ENCODE measurements at regions not wholly inside any gene's neighbourhood (a gene's known extent, or its start where the extent isn't known, plus 50 kb on each side); places are given as distances from the start of the nearest gene placed in this dataset.

DNA sequence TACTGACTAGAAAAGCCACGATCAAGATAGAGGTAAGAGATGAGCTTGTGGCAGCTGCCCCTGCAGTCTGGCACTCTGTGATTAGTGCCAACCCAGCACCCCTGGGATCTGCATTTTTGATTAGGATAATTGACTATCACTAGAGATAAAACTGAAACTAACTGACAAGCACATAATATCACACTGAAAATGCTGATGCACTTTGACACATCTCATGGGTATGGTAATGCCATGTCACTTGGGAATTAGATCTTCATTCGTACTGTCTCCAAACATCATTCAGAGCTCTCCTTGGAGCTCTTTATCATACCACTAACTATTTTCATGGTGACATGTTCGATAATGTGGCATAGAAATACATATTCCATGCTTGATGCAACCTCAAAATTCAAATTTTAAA, 612.9 kb upstream of the BTBD3 start:
- H2AK5ac ChIP-seq (ENCODE audit: low read depth, low read length) = peak overlapping the region; percentile 37; the same call in 1 of the 2 replicates
- peaks cover 5% of the 10 kb centered on the region for H3K4me1 ChIP-seq (ENCODE audit: control insufficient read depth, insufficient read depth, low read length)
- ATAC-seq (ENCODE audit: low read depth) (no peak), DNase-seq (no peak)
- dilution Hi-C loops (cut with HindIII; ENCODE audit: low sequenced_read_pairs, unreplicated experiment) = no loop called here
- WGBS, 2 experiments (ENCODE audit: extremely low coverage in 2 of 2, insufficient read length in 1 of 2) = no CpG with 5 or more reads among the region's 3 CpGs
- H3K27ac ChIP-seq (ENCODE audit: insufficient read depth, low read length) = no peak overlapping the region
- H3K79me1 ChIP-seq (ENCODE audit: low read depth in 1 of 2, low read length in 2 of 2) = no peaks in the 10 kb centered on the region
- no peak overlapping the region for H2BK5ac ChIP-seq (ENCODE audit: low read depth, low read length, poor library complexity, severe bottlenecking)
- POLR2A ChIA-PET (ENCODE audit: unreplicated experiment) = no interaction called here
- H4K20me1 ChIP-seq (ENCODE audit: insufficient read depth, low read length) = no peaks in the 10 kb centered on the region
- no peak overlapping the region for H3K18ac ChIP-seq (ENCODE audit: low read depth, low read length)
- intact Hi-C loops (cut with micrococcal nuclease) = loop anchor here (5.0 kb wide), 1 partner anchor 48 kb away; no protein-coding TSS in a partner anchor
- CTCF ChIA-PET = no interaction called here
- no peak overlapping the region for H2BK20ac ChIP-seq (ENCODE audit: low read depth, low read length)
- no peak overlapping the region for H3K14ac ChIP-seq (replicated peaks; ENCODE audit: low read depth, low read length)
- in situ Hi-C loops (cut with MboI; ENCODE audit: low sequenced_read_pairs) = no loop called here
- no peak overlapping the region for H3K4ac ChIP-seq (ENCODE audit: low read depth, low read length)
- no peak overlapping the region for H4K91ac ChIP-seq (ENCODE audit: insufficient read depth, low read depth, low read length)
- H3K4me3 ChIP-seq (ENCODE audit: insufficient read depth, low read depth, low read length) = no peak overlapping the region
- H4K8ac ChIP-seq (ENCODE audit: low read depth in 2 of 2, low read length in 2 of 2) = no peak overlapping the region
- no peak overlapping the region for H3K9ac ChIP-seq (ENCODE audit: low read depth, low read length)
- no peaks in the 10 kb centered on the region for H3K27me3 ChIP-seq (ENCODE audit: control insufficient read depth, insufficient read depth, low read length)
- no peak overlapping the region for H3K56ac ChIP-seq (ENCODE audit: extremely low read depth, insufficient read depth, low read length)
- no peaks in the 10 kb centered on the region for H3K36me3 ChIP-seq (ENCODE audit: control insufficient read depth, insufficient read depth, low read length)
- BruUV-seq (replicated peaks) = no TSS peak
- no peak overlapping the region for H2BK15ac ChIP-seq (ENCODE audit: low read depth, low read length)
- no peak overlapping the region for H3K23ac ChIP-seq (ENCODE audit: low read depth, low read length)
- TF ChIP-seq, protein P1, sequence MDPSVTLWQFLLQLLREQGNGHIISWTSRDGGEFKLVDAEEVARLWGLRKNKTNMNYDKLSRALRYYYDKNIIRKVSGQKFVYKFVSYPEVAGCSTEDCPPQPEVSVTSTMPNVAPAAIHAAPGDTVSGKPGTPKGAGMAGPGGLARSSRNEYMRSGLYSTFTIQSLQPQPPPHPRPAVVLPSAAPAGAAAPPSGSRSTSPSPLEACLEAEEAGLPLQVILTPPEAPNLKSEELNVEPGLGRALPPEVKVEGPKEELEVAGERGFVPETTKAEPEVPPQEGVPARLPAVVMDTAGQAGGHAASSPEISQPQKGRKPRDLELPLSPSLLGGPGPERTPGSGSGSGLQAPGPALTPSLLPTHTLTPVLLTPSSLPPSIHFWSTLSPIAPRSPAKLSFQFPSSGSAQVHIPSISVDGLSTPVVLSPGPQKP (IDR thresholded peaks at IDR 0.05; ENCODE audit: borderline replicate concordance, low read depth, low read length) = no peak
- TF ChIP-seq, protein P2, sequence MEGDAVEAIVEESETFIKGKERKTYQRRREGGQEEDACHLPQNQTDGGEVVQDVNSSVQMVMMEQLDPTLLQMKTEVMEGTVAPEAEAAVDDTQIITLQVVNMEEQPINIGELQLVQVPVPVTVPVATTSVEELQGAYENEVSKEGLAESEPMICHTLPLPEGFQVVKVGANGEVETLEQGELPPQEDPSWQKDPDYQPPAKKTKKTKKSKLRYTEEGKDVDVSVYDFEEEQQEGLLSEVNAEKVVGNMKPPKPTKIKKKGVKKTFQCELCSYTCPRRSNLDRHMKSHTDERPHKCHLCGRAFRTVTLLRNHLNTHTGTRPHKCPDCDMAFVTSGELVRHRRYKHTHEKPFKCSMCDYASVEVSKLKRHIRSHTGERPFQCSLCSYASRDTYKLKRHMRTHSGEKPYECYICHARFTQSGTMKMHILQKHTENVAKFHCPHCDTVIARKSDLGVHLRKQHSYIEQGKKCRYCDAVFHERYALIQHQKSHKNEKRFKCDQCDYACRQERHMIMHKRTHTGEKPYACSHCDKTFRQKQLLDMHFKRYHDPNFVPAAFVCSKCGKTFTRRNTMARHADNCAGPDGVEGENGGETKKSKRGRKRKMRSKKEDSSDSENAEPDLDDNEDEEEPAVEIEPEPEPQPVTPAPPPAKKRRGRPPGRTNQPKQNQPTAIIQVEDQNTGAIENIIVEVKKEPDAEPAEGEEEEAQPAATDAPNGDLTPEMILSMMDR (conservative IDR thresholded peaks at IDR 0.05; ENCODE audit: low read depth, low read length) = no peak
- no peak for TF ChIP-seq POLR2A (IDR thresholded peaks at IDR 0.05; ENCODE audit: low read depth, low read length)
- no peak for TF ChIP-seq RCOR1 (IDR thresholded peaks at IDR 0.05; ENCODE audit: insufficient replicate concordance, low read length)
- TF ChIP-seq CHD1 (IDR thresholded peaks at IDR 0.05; ENCODE audit: low read depth, low read length) = no peak
- H4K5ac ChIP-seq (ENCODE audit: low read depth, low read length) = no peak overlapping the region
- H3K9me3 ChIP-seq (ENCODE audit: control insufficient read depth, insufficient read depth, low read length) = no peaks in the 10 kb centered on the region
- H2AFZ ChIP-seq (replicated peaks; ENCODE audit: low read length, poor library complexity) = no peak overlapping the region
- no peak overlapping the region for H2BK120ac ChIP-seq (ENCODE audit: low read depth, low read length)
- no peak overlapping the region for H3K4me2 ChIP-seq (ENCODE audit: low read depth, low read length)
- no peak overlapping the region for H2AK9ac ChIP-seq (replicated peaks; ENCODE audit: low read depth, low read length, poor library complexity)
- H3K9me1 ChIP-seq (ENCODE audit: insufficient read depth, low read length) = peaks cover 6% of the 10 kb centered on the region; the same call in 1 of the 2 replicates
